Kidney (tissue), 13 donors: ENCODE measurements at regions not wholly inside any gene's neighbourhood (a gene's known extent, or its start where the extent isn't known, plus 50 kb on each side); places are given as distances from the start of the nearest gene placed in this dataset.
A peak's percentile ranks its signal among the peaks of the same experiment; 100 is the strongest.
"Not testable (repeated sequence)": the region's sequence is repeated elsewhere in the genome, so short reads cannot be mapped to it uniquely, and the experiment has no call there.

Source experiments
- DNase-seq, 5 donors: peaks; one replicate each; pipeline ENCODE4 v3.0.0-alpha.2; 2013 to 2020
- FAIRE-seq: peaks from 2 replicates; lab custom pipeline; 2012; peaks lifted over from hg19 to GRCh38; lab: Jason Lieb, UNC
- H3K27ac ChIP-seq, 2 donors: one replicate each; pipeline ENCODE4 v1.7.0; 2013; ENCODE audit warnings: low read depth in 2 of 2, low read length in 2 of 2, inconsistent platforms in 1 of 2
- H3K27me3 ChIP-seq: one replicate; pipeline ENCODE4 v1.7.1; 2013; ENCODE audit warnings: low read length, inconsistent platforms; ENCODE audit not compliant: control insufficient read depth, insufficient read depth
- H3K36me3 ChIP-seq, 3 donors: one replicate each; pipeline versions ENCODE4 v1.7.0 to v1.7.1; 2013; ENCODE audit warnings: low read length in 3 of 3, control low read depth in 1 of 3, inconsistent platforms in 1 of 3; ENCODE audit not compliant: insufficient read depth in 3 of 3, control insufficient read depth in 2 of 3
- H3K4me1 ChIP-seq, 3 donors: one replicate each; pipeline versions ENCODE4 v1.7.0 to v1.7.1; 2013; ENCODE audit warnings: low read length in 3 of 3, inconsistent platforms in 1 of 3, low read depth in 1 of 3; ENCODE audit not compliant: control insufficient read depth in 2 of 3, insufficient read depth in 2 of 3
- H3K4me3 ChIP-seq, 3 donors: one replicate each; pipeline versions ENCODE4 v1.7.0 to v1.8.1; 2013; ENCODE audit warnings: low read length in 3 of 3, control low read depth in 1 of 3, inconsistent platforms in 1 of 3
- H3K9ac ChIP-seq, 3 donors: one replicate each; pipeline versions ENCODE4 v1.7.0 to v1.7.1; 2013; ENCODE audit warnings: low read length in 3 of 3, control low read depth in 1 of 3, inconsistent platforms in 1 of 3
- H3K9me3 ChIP-seq, 3 donors: one replicate each; pipeline versions ENCODE4 v1.7.0 to v1.7.1; 2013; ENCODE audit warnings: low read length in 3 of 3, control low read depth in 1 of 3, inconsistent platforms in 1 of 3; ENCODE audit not compliant: control insufficient read depth in 2 of 3, insufficient read depth in 1 of 3
- CTCF ChIP-seq: IDR thresholded peaks from 3 replicates; pipeline ENCODE4 v1.5.1; 2012; ENCODE audit warnings: mild to moderate bottlenecking, moderate library complexity, borderline replicate concordance; ENCODE audit not compliant: insufficient read depth; ENCODE audit errors: extremely low read depth
- intact Hi-C: fragments of 100-400 bp; cut with DNase I; formaldehyde crosslinking; loops from one replicate; pipeline ENCODE4 v1.11.1; 2022
- donor health status: control.
- donor health status: control.
- donor health status: control.
- donor health status: control.
- donor health status: control.
- donor health status: DM: yes; HTN: yes; CAD: no.
- donor health status: Normal renal cell carcinoma (clear cell type).

GRCh38 chr12:67546746-67547145 is 101.8 kb upstream of the DYRK2 start:
- Histone ChIP-seq H3K9ac (no peak overlapping the region), H3K9me3 (no peaks in the 10 kb centered on the region), H3K4me1 (no peaks in the 10 kb centered on the region), H3K4me3 (no peak overlapping the region), H3K27ac (no peak overlapping the region), H3K36me3 (no peaks in the 10 kb centered on the region), H3K27me3 (no peaks in the 10 kb centered on the region)
- intact Hi-C loops = no loop called here
- no peak for TF ChIP-seq CTCF
- DNase-seq (peak in 1 of 5 donors; percentile 12), FAIRE-seq (no peak)

- peak in 1 of 5 donors; percentile 70 for DNase-seq
- H3K36me3 ChIP-seq, H3K27ac ChIP-seq, H3K9me3 ChIP-seq, H3K4me1 ChIP-seq, H3K27me3 ChIP-seq, intact Hi-C loops, H3K9ac ChIP-seq, H3K4me3 ChIP-seq, FAIRE-seq: not testable (repeated sequence)
Measured at GRCh38 chr12:67555075-67555717, 93.3 kb upstream of the DYRK2 start.

- intact Hi-C loops = no loop called here
- DNase-seq (no peak), FAIRE-seq (no peak)
- Histone ChIP-seq H3K27ac (no peak overlapping the region), H3K4me3 (no peak overlapping the region), H3K4me1 (no peaks in the 10 kb centered on the region), H3K9ac (no peak overlapping the region), H3K9me3 (peaks cover 0 to 18% (median 0%) of the 10 kb centered on the region in 3 donors), H3K27me3 (no peaks in the 10 kb centered on the region), H3K36me3 (no peaks in the 10 kb centered on the region)
- TF ChIP-seq CTCF = no peak
Measured at GRCh38 chr12:67558775-67559174, 89.8 kb upstream of the DYRK2 start.

- Histone ChIP-seq H3K36me3 (no peaks in the 10 kb centered on the region), H3K9ac (no peak overlapping the region), H3K4me1 (no peaks in the 10 kb centered on the region), H3K9me3 (peaks cover 0 to 18% (median 0%) of the 10 kb centered on the region in 3 donors), H3K27me3 (no peaks in the 10 kb centered on the region), H3K4me3 (no peak overlapping the region), H3K27ac (no peak overlapping the region)
- TF ChIP-seq CTCF = no peak
- DNase-seq (no peak), FAIRE-seq (no peak)
- intact Hi-C loops = no loop called here
Measured at GRCh38 chr12:67559751-67560150, 88.8 kb upstream of the DYRK2 start.
